ENCODE measurements at regions not wholly inside any gene's neighbourhood (a gene's known extent, or its start where the extent isn't known, plus 50 kb on each side); places are given as distances from the start of the nearest gene placed in this dataset.

GRCh38 chr2:41970988-41971660 is 76.7 kb upstream of the PKDCC start:
- Mint-ChIP-seq H3K4me3 (no peak overlapping the region), H3K27me3 (peaks cover 2% of the 10 kb centered on the region), H3K9me3 (no peaks in the 10 kb centered on the region), H3K36me3 (ENCODE audit: low read depth) (no peaks in the 10 kb centered on the region), H3K27ac (no peak overlapping the region), H3K4me1 (ENCODE audit: low read depth) (no peaks in the 10 kb centered on the region)
- DNase-seq, result no peak

- Mint-ChIP-seq H3K4me1 (ENCODE audit: low read depth) (no peaks in the 10 kb centered on the region), H3K9me3 (no peaks in the 10 kb centered on the region), H3K36me3 (ENCODE audit: low read depth) (no peaks in the 10 kb centered on the region), H3K27me3 (peaks cover 2% of the 10 kb centered on the region), H3K27ac (no peak overlapping the region), H3K4me3 (no peak overlapping the region)
- no peak for DNase-seq
Measured at GRCh38 chr2:41972179-41972578, 75.6 kb upstream of the PKDCC start.

DNA sequence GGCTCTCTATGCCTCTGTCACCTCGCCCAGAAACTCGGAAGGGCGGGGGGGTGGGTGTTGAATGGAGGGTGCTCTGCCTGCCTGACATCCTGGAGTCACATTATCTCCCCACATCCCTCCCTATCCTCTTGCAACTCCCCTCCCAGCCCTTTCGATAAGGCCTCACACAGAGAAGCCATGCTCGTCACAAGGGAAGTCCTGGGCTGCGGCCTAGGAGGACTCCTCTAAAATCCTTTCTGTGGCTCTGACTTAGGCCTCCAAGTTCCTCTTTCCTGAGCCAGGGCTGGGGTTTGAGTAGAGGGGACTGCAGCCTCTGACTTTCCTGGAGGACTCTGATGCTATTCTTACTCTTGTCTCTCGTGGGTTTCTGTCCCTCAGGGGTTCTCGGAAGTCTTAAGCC is 75.0 kb upstream of the PKDCC start:
- Mint-ChIP-seq H3K4me1 (ENCODE audit: low read depth) (no peaks in the 10 kb centered on the region), H3K27me3 (peaks cover 2% of the 10 kb centered on the region), H3K9me3 (no peaks in the 10 kb centered on the region), H3K36me3 (ENCODE audit: low read depth) (no peaks in the 10 kb centered on the region), H3K4me3 (no peak overlapping the region), H3K27ac (no peak overlapping the region)
- DNase-seq, result no peak

DNA sequence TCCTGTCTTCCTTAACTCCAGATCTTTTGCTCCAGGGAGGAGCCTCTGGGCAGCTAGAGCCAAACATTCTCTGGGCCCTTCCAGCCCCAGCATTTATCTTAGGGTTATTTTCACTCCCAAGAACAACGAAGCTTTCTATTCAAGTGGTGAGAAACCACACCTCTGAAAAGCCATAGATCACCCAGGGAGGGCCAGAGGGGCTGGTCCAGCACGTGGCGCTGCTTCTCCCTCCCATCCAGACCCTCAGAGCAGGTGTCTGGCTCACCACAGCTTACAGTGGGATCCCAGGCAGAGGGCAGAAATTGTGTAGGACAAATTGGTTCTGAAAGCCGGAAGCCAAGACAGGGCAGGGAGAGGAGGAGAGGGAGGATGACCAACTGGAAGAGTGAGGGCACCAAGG is 74.0 kb upstream of the PKDCC start:
- no peak overlapping the region for H3K27ac Mint-ChIP-seq
- no peaks in the 10 kb centered on the region for H3K36me3 Mint-ChIP-seq (ENCODE audit: low read depth)
- no peaks in the 10 kb centered on the region for H3K4me1 Mint-ChIP-seq (ENCODE audit: low read depth)
- DNase-seq, result no peak
- H3K27me3 Mint-ChIP-seq, result peaks cover 2% of the 10 kb centered on the region
- no peak overlapping the region for H3K4me3 Mint-ChIP-seq
- no peaks in the 10 kb centered on the region for H3K9me3 Mint-ChIP-seq

GRCh38 chr2:41981417-41981816 is 66.4 kb upstream of the PKDCC start:
- H3K9me3 Mint-ChIP-seq, result no peaks in the 10 kb centered on the region
- peaks cover 9% of the 10 kb centered on the region for H3K27me3 Mint-ChIP-seq
- H3K4me3 Mint-ChIP-seq, result no peak overlapping the region
- no peak overlapping the region for H3K27ac Mint-ChIP-seq
- no peak for DNase-seq
- no peaks in the 10 kb centered on the region for H3K4me1 Mint-ChIP-seq (ENCODE audit: low read depth)
- no peaks in the 10 kb centered on the region for H3K36me3 Mint-ChIP-seq (ENCODE audit: low read depth)

GRCh38 chr2:41985573-41986095 is 62.2 kb upstream of the PKDCC start:
- H3K4me3 Mint-ChIP-seq, result no peak overlapping the region

GRCh38 chr2:41989501-41990180 is 58.2 kb upstream of the PKDCC start:
- DNase-seq, result no peak
- Mint-ChIP-seq H3K9me3 (no peaks in the 10 kb centered on the region), H3K4me3 (no peak overlapping the region), H3K27ac (no peak overlapping the region), H3K4me1 (ENCODE audit: low read depth) (peaks cover 1% of the 10 kb centered on the region), H3K36me3 (ENCODE audit: low read depth) (no peaks in the 10 kb centered on the region), H3K27me3 (peaks cover 44% of the 10 kb centered on the region)

More at GRCh38 chr2:41985573-41986095, 62.2 kb upstream of the PKDCC start:
- H3K36me3 Mint-ChIP-seq (ENCODE audit: low read depth), result no peaks in the 10 kb centered on the region
- DNase-seq, result no peak
- no peaks in the 10 kb centered on the region for H3K9me3 Mint-ChIP-seq
- H3K27me3 Mint-ChIP-seq, result peaks cover 35% of the 10 kb centered on the region
- no peak overlapping the region for H3K27ac Mint-ChIP-seq
- H3K4me1 Mint-ChIP-seq (ENCODE audit: low read depth), result no peaks in the 10 kb centered on the region

- H3K36me3 Mint-ChIP-seq (ENCODE audit: low read depth), result no peaks in the 10 kb centered on the region
- no peak overlapping the region for H3K4me3 Mint-ChIP-seq
- H3K4me1 Mint-ChIP-seq (ENCODE audit: low read depth), result peaks cover 1% of the 10 kb centered on the region
- H3K27me3 Mint-ChIP-seq, result peaks cover 44% of the 10 kb centered on the region
- H3K9me3 Mint-ChIP-seq, result no peaks in the 10 kb centered on the region
- DNase-seq, result no peak
- no peak overlapping the region for H3K27ac Mint-ChIP-seq
Measured at GRCh38 chr2:41990245-41990644, 57.6 kb upstream of the PKDCC start.

DNA sequence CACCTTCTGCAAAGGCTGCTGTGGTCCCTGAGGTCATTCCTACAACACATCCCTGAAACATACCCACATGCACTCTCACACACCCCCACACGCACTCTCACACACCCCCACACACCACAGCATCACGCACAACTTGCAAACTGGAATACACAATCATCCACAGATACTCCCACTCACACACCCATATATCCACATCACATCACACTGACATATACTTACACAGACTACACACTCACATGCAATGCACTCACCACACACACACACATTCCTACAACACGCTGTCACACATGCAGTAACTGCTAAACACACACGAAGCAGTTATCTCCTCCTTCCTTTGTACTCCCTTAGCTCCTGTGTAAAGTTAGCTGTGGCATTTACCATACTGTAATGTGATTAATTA is 57.1 kb upstream of the PKDCC start:
- no peak for DNase-seq
- H3K4me1 Mint-ChIP-seq (ENCODE audit: low read depth), result peaks cover 1% of the 10 kb centered on the region
- no peak overlapping the region for H3K27ac Mint-ChIP-seq
- H3K36me3 Mint-ChIP-seq (ENCODE audit: low read depth), result no peaks in the 10 kb centered on the region
- H3K4me3 Mint-ChIP-seq, result no peak overlapping the region
- H3K27me3 Mint-ChIP-seq, result peaks cover 41% of the 10 kb centered on the region
- H3K9me3 Mint-ChIP-seq, result no peaks in the 10 kb centered on the region

DNA sequence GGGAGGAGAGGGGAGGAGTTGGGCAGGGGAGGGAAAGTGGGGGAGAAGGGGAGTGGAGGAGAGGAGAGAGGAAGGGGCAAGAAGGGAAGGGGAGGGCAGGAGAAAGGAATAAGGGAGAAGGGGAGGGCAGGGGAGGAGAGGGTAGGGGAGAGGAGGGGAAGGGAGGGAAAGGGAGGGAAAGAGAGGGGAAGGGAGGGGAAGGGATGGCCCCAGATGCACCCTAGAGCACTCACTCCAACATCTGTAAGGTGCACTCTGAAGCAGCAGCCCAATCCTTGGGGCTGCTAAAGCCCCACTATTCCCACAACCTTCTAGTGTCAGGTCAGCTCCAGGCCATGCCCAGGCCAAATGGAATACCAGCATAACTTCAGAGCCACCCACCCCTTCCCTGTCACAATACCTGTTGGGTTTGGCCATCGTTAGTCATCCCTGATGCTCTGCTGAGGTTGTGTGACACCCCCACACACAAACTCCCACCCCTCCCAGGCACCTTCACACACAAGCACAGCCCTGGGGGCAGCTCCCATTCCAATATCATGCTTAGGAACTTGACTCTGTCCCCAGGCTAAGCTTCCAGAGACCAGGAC is 55.7 kb upstream of the PKDCC start:
- Mint-ChIP-seq H3K27ac (no peak overlapping the region), H3K9me3 (no peaks in the 10 kb centered on the region), H3K36me3 (ENCODE audit: low read depth) (no peaks in the 10 kb centered on the region), H3K4me3 (no peak overlapping the region), H3K4me1 (ENCODE audit: low read depth) (peaks cover 1% of the 10 kb centered on the region), H3K27me3 (peaks cover 34% of the 10 kb centered on the region)
- DNase-seq, result no peak

GRCh38 chr2:41992671-41993434 is 55.0 kb upstream of the PKDCC start:
- DNase-seq, result no peak
- Mint-ChIP-seq H3K27ac (no peak overlapping the region), H3K36me3 (ENCODE audit: low read depth) (no peaks in the 10 kb centered on the region), H3K27me3 (peaks cover 29% of the 10 kb centered on the region), H3K4me3 (no peak overlapping the region), H3K9me3 (no peaks in the 10 kb centered on the region), H3K4me1 (ENCODE audit: low read depth) (peaks cover 1% of the 10 kb centered on the region)

- Mint-ChIP-seq H3K27ac (no peak overlapping the region), H3K9me3 (no peaks in the 10 kb centered on the region), H3K27me3 (peaks cover 24% of the 10 kb centered on the region), H3K4me1 (ENCODE audit: low read depth) (peaks cover 1% of the 10 kb centered on the region), H3K4me3 (no peak overlapping the region), H3K36me3 (ENCODE audit: low read depth) (no peaks in the 10 kb centered on the region)
- no peak for DNase-seq
Measured at GRCh38 chr2:41993435-41993925, 54.3 kb upstream of the PKDCC start.

DNA sequence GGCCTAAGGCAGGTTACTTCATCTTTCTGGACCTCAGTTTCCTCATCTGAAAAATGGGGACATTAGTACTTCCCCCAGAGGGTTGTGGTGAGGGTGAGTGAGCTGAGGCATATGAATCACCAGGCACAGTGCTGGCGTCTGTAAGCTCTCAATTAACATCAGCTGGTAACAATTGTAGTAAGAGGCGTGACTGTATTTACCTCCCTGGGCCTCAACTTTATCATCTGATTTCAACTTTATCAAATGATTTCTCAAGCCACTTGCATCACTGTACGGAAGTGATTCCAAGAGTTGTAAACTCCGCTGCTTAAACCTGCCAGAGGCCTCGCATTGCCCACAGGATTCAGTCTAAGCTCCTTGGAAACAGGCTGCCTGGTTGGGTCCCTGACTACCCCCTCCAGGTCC is 53.6 kb upstream of the PKDCC start:
- H3K36me3 Mint-ChIP-seq (ENCODE audit: low read depth), result no peaks in the 10 kb centered on the region

GRCh38 chr2:41994661-41995060 is 53.2 kb upstream of the PKDCC start:
- no peaks in the 10 kb centered on the region for H3K9me3 Mint-ChIP-seq
- H3K36me3 Mint-ChIP-seq (ENCODE audit: low read depth), result no peaks in the 10 kb centered on the region
- peaks cover 16% of the 10 kb centered on the region for H3K27me3 Mint-ChIP-seq
- H3K4me3 Mint-ChIP-seq, result no peak overlapping the region
- H3K4me1 Mint-ChIP-seq (ENCODE audit: low read depth), result peaks cover 1% of the 10 kb centered on the region
- no peak for DNase-seq
- H3K27ac Mint-ChIP-seq, result no peak overlapping the region

More for the DNA sequence above, 53.6 kb upstream of the PKDCC start:
- no peak overlapping the region for H3K4me3 Mint-ChIP-seq
- no peak overlapping the region for H3K27ac Mint-ChIP-seq
- peaks cover 20% of the 10 kb centered on the region for H3K27me3 Mint-ChIP-seq
- DNase-seq, result no peak
- H3K9me3 Mint-ChIP-seq, result no peaks in the 10 kb centered on the region
- H3K4me1 Mint-ChIP-seq (ENCODE audit: low read depth), result peaks cover 1% of the 10 kb centered on the region

Data from activated T-cell treated with anti-CD3 and anti-CD28 coated beads, Interleukin-2, amount 50 U/mL, for 24 hours (primary cell).